ENCODE measurements at regions not wholly inside any gene's neighbourhood (a gene's known extent, or its start where the extent isn't known, plus 50 kb on each side); places are given as distances from the start of the nearest gene placed in this dataset.

DNA sequence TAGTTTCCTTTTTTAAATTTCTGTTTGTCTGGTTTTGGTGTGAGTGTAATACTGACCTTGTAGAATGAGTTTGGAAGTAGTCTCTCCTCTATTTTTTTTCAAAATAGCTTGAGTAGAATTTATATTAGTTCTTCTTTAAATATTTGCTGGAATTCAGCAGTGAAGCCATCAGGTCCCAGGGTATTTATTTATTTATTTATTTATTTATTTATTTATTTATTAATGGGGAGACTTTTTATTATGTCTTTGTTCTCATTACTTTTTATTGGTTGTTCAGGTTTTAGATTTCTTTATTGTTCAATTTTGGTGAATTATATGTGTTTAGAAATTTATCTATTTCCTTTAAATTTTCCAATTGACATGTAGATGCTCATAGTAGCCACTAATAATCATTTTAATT is 875.8 kb upstream of the COX7C start:
- Histone ChIP-seq H2AFZ (ENCODE audit: low read length) (no peak overlapping the region), H3K27me3 (ENCODE audit: insufficient read depth, low read length) (no peaks in the 10 kb centered on the region), H3K4me2 (ENCODE audit: insufficient read depth, low read length) (no peak overlapping the region), H3K27ac (ENCODE audit: low read depth, low read length) (no peak overlapping the region), H3K36me3 (ENCODE audit: insufficient read depth, low read length) (no peaks in the 10 kb centered on the region), H3K79me2 (ENCODE audit: insufficient read depth, low read length) (no peaks in the 10 kb centered on the region), H3K9me3 (ENCODE audit: low read depth, low read length) (peaks cover 2% of the 10 kb centered on the region), H3K4me1 (ENCODE audit: insufficient read depth, low read length) (no peaks in the 10 kb centered on the region), H3K4me3 (ENCODE audit: insufficient read depth, low read length) (no peak overlapping the region), H4K20me1 (ENCODE audit: insufficient read depth, low read length) (no peaks in the 10 kb centered on the region)
- TF ChIP-seq, protein P1, sequence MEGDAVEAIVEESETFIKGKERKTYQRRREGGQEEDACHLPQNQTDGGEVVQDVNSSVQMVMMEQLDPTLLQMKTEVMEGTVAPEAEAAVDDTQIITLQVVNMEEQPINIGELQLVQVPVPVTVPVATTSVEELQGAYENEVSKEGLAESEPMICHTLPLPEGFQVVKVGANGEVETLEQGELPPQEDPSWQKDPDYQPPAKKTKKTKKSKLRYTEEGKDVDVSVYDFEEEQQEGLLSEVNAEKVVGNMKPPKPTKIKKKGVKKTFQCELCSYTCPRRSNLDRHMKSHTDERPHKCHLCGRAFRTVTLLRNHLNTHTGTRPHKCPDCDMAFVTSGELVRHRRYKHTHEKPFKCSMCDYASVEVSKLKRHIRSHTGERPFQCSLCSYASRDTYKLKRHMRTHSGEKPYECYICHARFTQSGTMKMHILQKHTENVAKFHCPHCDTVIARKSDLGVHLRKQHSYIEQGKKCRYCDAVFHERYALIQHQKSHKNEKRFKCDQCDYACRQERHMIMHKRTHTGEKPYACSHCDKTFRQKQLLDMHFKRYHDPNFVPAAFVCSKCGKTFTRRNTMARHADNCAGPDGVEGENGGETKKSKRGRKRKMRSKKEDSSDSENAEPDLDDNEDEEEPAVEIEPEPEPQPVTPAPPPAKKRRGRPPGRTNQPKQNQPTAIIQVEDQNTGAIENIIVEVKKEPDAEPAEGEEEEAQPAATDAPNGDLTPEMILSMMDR (IDR thresholded peaks at IDR 0.05; ENCODE audit: extremely low read depth, low read depth, low read length), result no peak
- no peak for DNase-seq (ENCODE audit: insufficient read length, low spot score, missing footprints)

DNA sequence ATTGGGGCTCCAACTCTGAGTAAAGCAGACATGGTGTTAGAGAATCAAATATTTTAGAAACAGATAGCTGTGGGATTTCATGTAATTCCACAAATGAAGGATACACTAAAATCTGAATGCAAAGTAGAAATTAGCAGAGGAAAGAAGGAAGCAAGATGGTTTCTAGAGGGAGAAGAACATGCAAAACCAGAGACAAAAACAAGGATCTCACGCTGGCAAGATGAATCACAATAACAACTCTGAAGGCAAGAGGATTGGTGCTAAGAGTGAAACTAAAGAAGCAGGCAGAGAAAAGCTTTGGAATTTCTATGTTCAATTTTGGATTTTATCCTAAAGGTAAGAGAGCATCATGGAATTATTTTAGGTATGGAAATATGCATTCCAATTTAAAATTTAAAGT is 857.2 kb upstream of the COX7C start:
- TF ChIP-seq, protein P1 (IDR thresholded peaks at IDR 0.05; ENCODE audit: extremely low read depth, low read depth, low read length), result no peak
- no peak overlapping the region for H3K4me2 ChIP-seq (ENCODE audit: insufficient read depth, low read length)
- no peaks in the 10 kb centered on the region for H4K20me1 ChIP-seq (ENCODE audit: insufficient read depth, low read length)
- no peak overlapping the region for H2AFZ ChIP-seq (ENCODE audit: low read length)
- H3K9me3 ChIP-seq (ENCODE audit: low read depth, low read length), result no peaks in the 10 kb centered on the region
- no peak overlapping the region for H3K4me3 ChIP-seq (ENCODE audit: insufficient read depth, low read length)
- no peaks in the 10 kb centered on the region for H3K4me1 ChIP-seq (ENCODE audit: insufficient read depth, low read length)
- H3K36me3 ChIP-seq (ENCODE audit: insufficient read depth, low read length), result no peaks in the 10 kb centered on the region
- DNase-seq (ENCODE audit: insufficient read length, low spot score, missing footprints), result no peak
- no peak overlapping the region for H3K27ac ChIP-seq (ENCODE audit: low read depth, low read length)
- H3K27me3 ChIP-seq (ENCODE audit: insufficient read depth, low read length), result no peaks in the 10 kb centered on the region
- H3K79me2 ChIP-seq (ENCODE audit: insufficient read depth, low read length), result no peaks in the 10 kb centered on the region

DNA sequence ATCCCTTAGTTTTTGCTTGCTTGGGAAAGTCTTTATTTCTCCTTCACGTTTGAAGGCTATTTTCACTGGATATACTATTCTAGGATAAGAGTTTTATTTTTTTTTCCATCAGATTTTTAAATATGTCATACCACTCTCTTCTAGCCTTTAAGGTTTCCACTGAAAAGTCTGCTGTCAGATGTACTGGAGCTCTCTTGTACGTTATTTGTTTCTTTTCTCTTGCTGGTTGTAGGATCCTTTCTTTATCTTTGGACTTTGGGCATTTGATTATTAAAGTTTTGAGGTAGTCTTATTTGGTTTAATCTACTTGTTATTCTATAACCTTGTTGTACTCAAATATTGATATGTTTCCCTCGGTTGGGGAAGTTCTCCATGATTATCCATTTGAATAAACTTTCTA is 848.4 kb upstream of the COX7C start:
- TF ChIP-seq, protein P1 (IDR thresholded peaks at IDR 0.05; ENCODE audit: extremely low read depth, low read depth, low read length), result no peak
- Histone ChIP-seq H3K9me3 (ENCODE audit: low read depth, low read length) (peaks cover 3% of the 10 kb centered on the region), H3K27me3 (ENCODE audit: insufficient read depth, low read length) (no peaks in the 10 kb centered on the region), H3K4me2 (ENCODE audit: insufficient read depth, low read length) (no peak overlapping the region), H3K27ac (ENCODE audit: low read depth, low read length) (no peak overlapping the region), H3K4me3 (ENCODE audit: insufficient read depth, low read length) (no peak overlapping the region), H3K36me3 (ENCODE audit: insufficient read depth, low read length) (no peaks in the 10 kb centered on the region), H3K4me1 (ENCODE audit: insufficient read depth, low read length) (no peaks in the 10 kb centered on the region), H2AFZ (ENCODE audit: low read length) (no peak overlapping the region), H3K79me2 (ENCODE audit: insufficient read depth, low read length) (no peaks in the 10 kb centered on the region), H4K20me1 (ENCODE audit: insufficient read depth, low read length) (no peaks in the 10 kb centered on the region)
- DNase-seq (ENCODE audit: insufficient read length, low spot score, missing footprints), result no peak

DNA sequence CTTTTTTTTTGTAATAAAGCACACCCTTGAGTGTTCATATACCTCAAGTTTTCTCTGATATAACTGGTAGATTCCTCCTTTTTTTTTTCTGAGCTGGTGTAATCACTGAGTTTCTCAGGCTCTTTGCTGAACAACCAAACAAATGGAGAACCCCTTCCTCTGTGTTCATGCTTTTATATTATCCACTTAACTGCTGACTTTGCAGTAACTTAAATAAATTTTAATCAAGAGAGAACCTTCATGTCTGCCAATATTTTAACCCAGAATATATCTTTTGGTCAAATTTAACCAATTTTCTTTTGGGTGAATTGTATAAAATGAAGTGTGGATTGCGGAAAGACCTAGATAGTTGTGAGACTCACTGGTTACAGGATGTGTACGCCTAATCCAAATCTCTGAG is 833.0 kb upstream of the COX7C start:
- H3K4me3 ChIP-seq (ENCODE audit: insufficient read depth, low read length), result no peak overlapping the region
- peaks cover 3% of the 10 kb centered on the region for H3K9me3 ChIP-seq (ENCODE audit: low read depth, low read length)
- no peak overlapping the region for H2AFZ ChIP-seq (ENCODE audit: low read length)
- TF ChIP-seq, protein P1 (IDR thresholded peaks at IDR 0.05; ENCODE audit: extremely low read depth, low read depth, low read length), result no peak
- H4K20me1 ChIP-seq (ENCODE audit: insufficient read depth, low read length), result no peaks in the 10 kb centered on the region
- DNase-seq (ENCODE audit: insufficient read length, low spot score, missing footprints), result no peak
- H3K4me1 ChIP-seq (ENCODE audit: insufficient read depth, low read length), result no peaks in the 10 kb centered on the region
- H3K36me3 ChIP-seq (ENCODE audit: insufficient read depth, low read length), result no peaks in the 10 kb centered on the region
- no peak overlapping the region for H3K4me2 ChIP-seq (ENCODE audit: insufficient read depth, low read length)
- H3K79me2 ChIP-seq (ENCODE audit: insufficient read depth, low read length), result no peaks in the 10 kb centered on the region
- H3K27ac ChIP-seq (ENCODE audit: low read depth, low read length), result no peak overlapping the region
- H3K27me3 ChIP-seq (ENCODE audit: insufficient read depth, low read length), result no peaks in the 10 kb centered on the region
